BE2C (cell line): ENCODE measurements at regions not wholly inside any gene's neighbourhood (a gene's known extent, or its start where the extent isn't known, plus 50 kb on each side); places are given as distances from the start of the nearest gene placed in this dataset.

Experiments
- DNase-seq: peaks from one replicate; pipeline ENCODE4 v3.0.0-alpha.2; 2020
- H3K27me3 ChIP-seq: fragments of 250-450 bp; sonication (Bioruptor Pico); 2 replicates; pipeline ENCODE4 v1.5.1; 2020; ENCODE audit warnings: mild to moderate bottlenecking
- H3K36me3 ChIP-seq: fragments of 250-450 bp; sonication (Bioruptor Pico); 2 replicates; pipeline ENCODE4 v1.5.1; 2020; ENCODE audit warnings: mild to moderate bottlenecking
- H3K4me1 ChIP-seq: fragments of 250-450 bp; sonication (Bioruptor Pico); 2 replicates; pipeline ENCODE4 v1.5.1; 2020
- H3K4me3 ChIP-seq: 2 replicates; pipeline ENCODE4 v1.5.1; 2011; ENCODE audit warnings: low read depth, low read length
- H3K9me3 ChIP-seq: fragments of 250-450 bp; sonication (Bioruptor Pico); 2 replicates; pipeline ENCODE4 v1.5.1; 2020
- CTCF ChIP-seq: IDR thresholded peaks from 2 replicates; pipeline ENCODE4 v1.5.1; 2012; ENCODE audit warnings: mild to moderate bottlenecking, low read depth, low read length

GRCh38 chr1:36725151-36725550 lies 242.4 kb upstream of the CSF3R start:
- Histone ChIP-seq H3K36me3 (no peaks in the 10 kb centered on the region), H3K27me3 (no peaks in the 10 kb centered on the region), H3K4me3 (no peak overlapping the region), H3K9me3 (no peaks in the 10 kb centered on the region), H3K4me1 (no peaks in the 10 kb centered on the region)
- TF ChIP-seq CTCF: no peak
- no peak for DNase-seq

- Histone ChIP-seq H3K4me3 (no peak overlapping the region), H3K36me3 (no peaks in the 10 kb centered on the region), H3K27me3 (no peaks in the 10 kb centered on the region), H3K4me1 (no peaks in the 10 kb centered on the region), H3K9me3 (no peaks in the 10 kb centered on the region)
- TF ChIP-seq CTCF: no peak
- DNase-seq: no peak
These were observed 241.1 kb upstream of the CSF3R start for GRCh38 chr1:36723813-36724212.

- Histone ChIP-seq H3K27me3 (no peaks in the 10 kb centered on the region), H3K4me3 (no peak overlapping the region), H3K9me3 (no peaks in the 10 kb centered on the region), H3K4me1 (no peaks in the 10 kb centered on the region), H3K36me3 (no peaks in the 10 kb centered on the region)
- no peak for DNase-seq
- no peak for TF ChIP-seq CTCF
These were observed 240.2 kb upstream of the CSF3R start for GRCh38 chr1:36722871-36723270.

GRCh38 chr1:36721261-36721660 lies 238.5 kb upstream of the CSF3R start:
- Histone ChIP-seq H3K9me3 (no peaks in the 10 kb centered on the region), H3K4me3 (no peak overlapping the region), H3K36me3 (no peaks in the 10 kb centered on the region), H3K27me3 (no peaks in the 10 kb centered on the region), H3K4me1 (no peaks in the 10 kb centered on the region)
- TF ChIP-seq CTCF: no peak
- no peak for DNase-seq

GRCh38 chr1:36717431-36717830 lies 234.7 kb upstream of the CSF3R start:
- no peak for DNase-seq
- H3K27me3 ChIP-seq: no peaks in the 10 kb centered on the region
- no peak overlapping the region for H3K4me3 ChIP-seq
- H3K36me3 ChIP-seq: no peaks in the 10 kb centered on the region
- TF ChIP-seq CTCF: no peak
- no peaks in the 10 kb centered on the region for H3K9me3 ChIP-seq
- H3K4me1 ChIP-seq: no peaks in the 10 kb centered on the region

GRCh38 chr1:36715797-36716196 lies 233.1 kb upstream of the CSF3R start:
- no peaks in the 10 kb centered on the region for H3K4me1 ChIP-seq
- DNase-seq: no peak
- H3K27me3 ChIP-seq: no peaks in the 10 kb centered on the region
- TF ChIP-seq CTCF: no peak
- H3K36me3 ChIP-seq: no peaks in the 10 kb centered on the region
- no peaks in the 10 kb centered on the region for H3K9me3 ChIP-seq
- H3K4me3 ChIP-seq: no peak overlapping the region
